Common myeloid progenitor, CD34-positive (primary cell): ENCODE measurements at regions not wholly inside any gene's neighbourhood (a gene's known extent, or its start where the extent isn't known, plus 50 kb on each side); places are given as distances from the start of the nearest gene placed in this dataset.

Experiments
- CTCF ChIA-PET: fragments of 350-600 bp; sonication (Branson Sonifier 250); formaldehyde crosslinking; loops from one replicate; lab custom pipeline; 2021; ENCODE audit warnings: antibody characterized with exemption; lab: Charles Lee
- POLR2A ChIA-PET: fragments of 350-600 bp; sonication (Branson Sonifier 250); formaldehyde crosslinking; loops from one replicate; lab custom pipeline; 2021; ENCODE audit warnings: antibody characterized with exemption; lab: Charles Lee
- DNase-seq, 3 donors: peaks; one replicate each; pipeline versions ENCODE4 v3.0.0 to v3.0.0-alpha.2; 2013
- H3K27ac ChIP-seq, 2 experiments: 1 replicate in 1 of 2; 2 replicates in 1 of 2; pipeline ENCODE4 v1.7.0; 2013; ENCODE audit warnings: inconsistent platforms in 2 of 2, low read length in 2 of 2, mild to moderate bottlenecking in 2 of 2, low read depth in 1 of 2, moderate library complexity in 1 of 2; ENCODE audit not compliant: severe bottlenecking in 2 of 2, insufficient read depth in 1 of 2, poor library complexity in 1 of 2
- H3K27me3 ChIP-seq, 5 experiments: replicated peaks in 2 of 5; 1 replicate in 3 of 5; 2 replicates in 2 of 5; pipeline versions ENCODE4 v1.6.1 to v1.7.0; 2013; ENCODE audit warnings: low read length in 4 of 5, mild to moderate bottlenecking in 2 of 5, moderate library complexity in 2 of 5, inconsistent platforms in 1 of 5; ENCODE audit not compliant: insufficient read depth in 5 of 5, control insufficient read depth in 4 of 5
- H3K36me3 ChIP-seq, 4 experiments: 1 replicate in 2 of 4; 2 replicates in 2 of 4; pipeline versions ENCODE4 v1.6.1 to v1.7.0; 2013; ENCODE audit warnings: low read length in 3 of 4, control low read depth in 1 of 4, mild to moderate bottlenecking in 1 of 4; ENCODE audit not compliant: control insufficient read depth in 4 of 4, insufficient read depth in 4 of 4
- H3K4me1 ChIP-seq, 4 experiments: 1 replicate in 3 of 4; 2 replicates in 1 of 4; pipeline versions ENCODE4 v1.6.1 to v1.7.1; 2013; ENCODE audit warnings: low read length in 3 of 4, mild to moderate bottlenecking in 3 of 4, control low read depth in 1 of 4, inconsistent platforms in 1 of 4, moderate library complexity in 1 of 4; ENCODE audit not compliant: control insufficient read depth in 4 of 4, insufficient read depth in 4 of 4; ENCODE audit errors: control extremely low read depth in 1 of 4
- H3K4me3 ChIP-seq, 7 experiments: 1 replicate in 4 of 7; 2 replicates in 3 of 7; pipeline versions ENCODE4 v1.5.1 to v1.7.0; 2013; ENCODE audit warnings: mild to moderate bottlenecking in 7 of 7, low read length in 6 of 7, moderate library complexity in 6 of 7, inconsistent platforms in 2 of 7, low read depth in 2 of 7, control low read depth in 1 of 7; ENCODE audit not compliant: insufficient read depth in 4 of 7, control insufficient read depth in 1 of 7; ENCODE audit errors: extremely low read depth in 1 of 7
- H3K9me3 ChIP-seq, 5 experiments: 1 replicate in 4 of 5; 2 replicates in 1 of 5; pipeline versions ENCODE4 v1.6.1 to v1.7.1; 2013; ENCODE audit warnings: low read length in 4 of 5, mild to moderate bottlenecking in 2 of 5, inconsistent platforms in 1 of 5, low read depth in 1 of 5, moderate library complexity in 1 of 5; ENCODE audit not compliant: control insufficient read depth in 4 of 5, insufficient read depth in 2 of 5; ENCODE audit errors: control extremely low read depth in 1 of 5
- WGBS: methylation state at CpG from one replicate; pipeline ENCODE4 v1.1.5; 2013; ENCODE audit not compliant: insufficient coverage; 5-methylcytosine and 5-hydroxymethylcytosine counted together

- H3K9me3 ChIP-seq: peaks cover 0 to under 1% (median 0%) of the 10 kb centered on the region in 5 experiments
- no peaks in the 10 kb centered on the region for H3K27me3 ChIP-seq
- ChIA-PET CTCF (interaction anchor here (1.2 kb wide), 1 partner anchor 26 kb away, joined by 3 read pairs; no protein-coding TSS in a partner anchor), POLR2A (no interaction called here)
- no peak for DNase-seq
- no peaks in the 10 kb centered on the region for H3K4me1 ChIP-seq
- H3K4me3 ChIP-seq: no peak overlapping the region
- WGBS: no CpG with 5 or more reads among the region's 2 CpGs
- no peaks in the 10 kb centered on the region for H3K36me3 ChIP-seq
- H3K27ac ChIP-seq: no peak overlapping the region
Measured at GRCh38 chr14:28870033-28870564, 103.5 kb downstream of the FOXG1 start.

GRCh38 chr14:28875934-28876571 is 109.5 kb downstream of the FOXG1 start:
- 17% methylated on average over 1 of the region's 3 CpGs for WGBS
- Histone ChIP-seq H3K9me3 (no peaks in the 10 kb centered on the region), H3K27me3 (no peaks in the 10 kb centered on the region), H3K4me1 (no peaks in the 10 kb centered on the region), H3K4me3 (no peak overlapping the region), H3K36me3 (no peaks in the 10 kb centered on the region), H3K27ac (no peak overlapping the region)
- ChIA-PET POLR2A (interaction anchor here (0.7 kb wide), 1 partner anchor 1214 kb away, joined by 3 read pairs; no protein-coding TSS in a partner anchor), CTCF (no interaction called here)
- DNase-seq: no peak

GRCh38 chr14:28876572-28876945 is 110.0 kb downstream of the FOXG1 start:
- WGBS: 95% methylated on average over 3 of the region's 4 CpGs
- ChIA-PET POLR2A (interaction anchor here (0.7 kb wide), 1 partner anchor 1215 kb away, joined by 3 read pairs; no protein-coding TSS in a partner anchor), CTCF (no interaction called here)

GRCh38 chr14:28877923-28878322 is 111.3 kb downstream of the FOXG1 start:
- Histone ChIP-seq H3K27ac (no peak overlapping the region), H3K36me3 (no peaks in the 10 kb centered on the region), H3K4me3 (no peak overlapping the region), H3K27me3 (no peaks in the 10 kb centered on the region), H3K4me1 (no peaks in the 10 kb centered on the region), H3K9me3 (no peaks in the 10 kb centered on the region)
- no peak for DNase-seq
- POLR2A ChIA-PET: no interaction called here
- CTCF ChIA-PET: no interaction called here

More at GRCh38 chr14:28876572-28876945, 110.0 kb downstream of the FOXG1 start:
- DNase-seq: no peak
- Histone ChIP-seq H3K9me3 (no peaks in the 10 kb centered on the region), H3K4me3 (no peak overlapping the region), H3K4me1 (no peaks in the 10 kb centered on the region), H3K27me3 (no peaks in the 10 kb centered on the region), H3K36me3 (no peaks in the 10 kb centered on the region), H3K27ac (no peak overlapping the region)

GRCh38 chr14:28879573-28879996 is 113.0 kb downstream of the FOXG1 start:
- Histone ChIP-seq H3K4me3 (no peak overlapping the region), H3K36me3 (no peaks in the 10 kb centered on the region), H3K9me3 (no peaks in the 10 kb centered on the region), H3K4me1 (no peaks in the 10 kb centered on the region), H3K27ac (no peak overlapping the region), H3K27me3 (no peaks in the 10 kb centered on the region)
- ChIA-PET POLR2A (no interaction called here), CTCF (interaction anchor here (0.6 kb wide), 1 partner anchor 659 kb away, joined by 6 read pairs; no protein-coding TSS in a partner anchor)
- WGBS: 94% methylated on average over 5 of the region's 5 CpGs
- DNase-seq: no peak

GRCh38 chr14:28886940-28887339 is 120.4 kb downstream of the FOXG1 start:
- H3K36me3 ChIP-seq: no peaks in the 10 kb centered on the region
- H3K4me1 ChIP-seq: no peaks in the 10 kb centered on the region
- POLR2A ChIA-PET: no interaction called here
- no peak overlapping the region for H3K4me3 ChIP-seq
- no peaks in the 10 kb centered on the region for H3K9me3 ChIP-seq
- 100% methylated on average over 2 of the region's 5 CpGs for WGBS
- H3K27me3 ChIP-seq: no peaks in the 10 kb centered on the region
- CTCF ChIA-PET: no interaction called here
- DNase-seq: no peak
- no peak overlapping the region for H3K27ac ChIP-seq

- no peaks in the 10 kb centered on the region for H3K4me1 ChIP-seq
- POLR2A ChIA-PET: no interaction called here
- 100% methylated on average over 1 of the region's 3 CpGs for WGBS
- no peak overlapping the region for H3K27ac ChIP-seq
- no peak overlapping the region for H3K4me3 ChIP-seq
- no peaks in the 10 kb centered on the region for H3K27me3 ChIP-seq
- no peaks in the 10 kb centered on the region for H3K36me3 ChIP-seq
- DNase-seq: no peak
- CTCF ChIA-PET: no interaction called here
- H3K9me3 ChIP-seq: no peaks in the 10 kb centered on the region
Measured at GRCh38 chr14:28895389-28895788, 128.8 kb downstream of the FOXG1 start.
